ENCODE measurements at regions not wholly inside any gene's neighbourhood (a gene's known extent, or its start where the extent isn't known, plus 50 kb on each side); places are given as distances from the start of the nearest gene placed in this dataset.

DNA sequence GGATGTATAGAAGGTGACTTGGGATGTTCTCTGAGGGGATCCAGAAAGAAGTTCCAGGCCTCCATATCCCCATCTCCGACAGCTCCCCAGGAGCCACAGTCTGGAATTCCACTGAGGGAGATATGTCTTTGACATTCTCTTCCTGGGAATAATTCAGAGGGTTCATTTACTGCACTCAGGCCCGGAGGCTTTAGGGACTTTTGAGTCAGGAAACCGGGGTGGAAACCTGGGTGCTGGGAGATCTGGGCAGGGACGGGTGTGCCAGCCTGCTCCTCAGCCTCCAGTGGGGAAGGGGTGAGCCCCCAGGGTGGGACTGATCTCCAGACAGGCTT lies 147.7 kb downstream of the SMAD6 start:
- no peaks in the 10 kb centered on the region for H4K20me1 ChIP-seq (ENCODE audit: insufficient read depth, low read length, poor library complexity, severe bottlenecking)
- no peak overlapping the region for H2AFZ ChIP-seq (ENCODE audit: low read length)
- H3K9ac ChIP-seq (ENCODE audit: low read depth, low read length, poor library complexity, severe bottlenecking) = no peak overlapping the region
- no peaks in the 10 kb centered on the region for H3K79me2 ChIP-seq (ENCODE audit: insufficient read depth, low read length)
- no peak for TF ChIP-seq EZH2phosphoT487 (IDR thresholded peaks at IDR 0.05; ENCODE audit: borderline replicate concordance)
- TF ChIP-seq, protein P1, sequence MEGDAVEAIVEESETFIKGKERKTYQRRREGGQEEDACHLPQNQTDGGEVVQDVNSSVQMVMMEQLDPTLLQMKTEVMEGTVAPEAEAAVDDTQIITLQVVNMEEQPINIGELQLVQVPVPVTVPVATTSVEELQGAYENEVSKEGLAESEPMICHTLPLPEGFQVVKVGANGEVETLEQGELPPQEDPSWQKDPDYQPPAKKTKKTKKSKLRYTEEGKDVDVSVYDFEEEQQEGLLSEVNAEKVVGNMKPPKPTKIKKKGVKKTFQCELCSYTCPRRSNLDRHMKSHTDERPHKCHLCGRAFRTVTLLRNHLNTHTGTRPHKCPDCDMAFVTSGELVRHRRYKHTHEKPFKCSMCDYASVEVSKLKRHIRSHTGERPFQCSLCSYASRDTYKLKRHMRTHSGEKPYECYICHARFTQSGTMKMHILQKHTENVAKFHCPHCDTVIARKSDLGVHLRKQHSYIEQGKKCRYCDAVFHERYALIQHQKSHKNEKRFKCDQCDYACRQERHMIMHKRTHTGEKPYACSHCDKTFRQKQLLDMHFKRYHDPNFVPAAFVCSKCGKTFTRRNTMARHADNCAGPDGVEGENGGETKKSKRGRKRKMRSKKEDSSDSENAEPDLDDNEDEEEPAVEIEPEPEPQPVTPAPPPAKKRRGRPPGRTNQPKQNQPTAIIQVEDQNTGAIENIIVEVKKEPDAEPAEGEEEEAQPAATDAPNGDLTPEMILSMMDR (conservative IDR thresholded peaks at IDR 0.05; ENCODE audit: low read length) = no peak
- no peaks in the 10 kb centered on the region for H3K9me3 ChIP-seq (ENCODE audit: insufficient read depth, low read depth, low read length)
- no peaks in the 10 kb centered on the region for H3F3A ChIP-seq (ENCODE audit: low read depth)
- no peaks in the 10 kb centered on the region for H3K27me3 ChIP-seq (ENCODE audit: insufficient read depth, low read length, poor library complexity, severe bottlenecking)
- no peaks in the 10 kb centered on the region for H3K9me2 ChIP-seq (replicated peaks; ENCODE audit: low read depth, low read length)
- H3K4me3 ChIP-seq (ENCODE audit: low read length, poor library complexity, severe bottlenecking) = no peak overlapping the region
- peaks cover 10% of the 10 kb centered on the region for H3K4me1 ChIP-seq (ENCODE audit: insufficient read depth, low read length, poor library complexity, severe bottlenecking)
- H3K4me2 ChIP-seq (ENCODE audit: low read depth, low read length, poor library complexity, severe bottlenecking) = no peak overlapping the region
- H3K36me3 ChIP-seq (ENCODE audit: insufficient read depth, low read length) = no peaks in the 10 kb centered on the region

DNA sequence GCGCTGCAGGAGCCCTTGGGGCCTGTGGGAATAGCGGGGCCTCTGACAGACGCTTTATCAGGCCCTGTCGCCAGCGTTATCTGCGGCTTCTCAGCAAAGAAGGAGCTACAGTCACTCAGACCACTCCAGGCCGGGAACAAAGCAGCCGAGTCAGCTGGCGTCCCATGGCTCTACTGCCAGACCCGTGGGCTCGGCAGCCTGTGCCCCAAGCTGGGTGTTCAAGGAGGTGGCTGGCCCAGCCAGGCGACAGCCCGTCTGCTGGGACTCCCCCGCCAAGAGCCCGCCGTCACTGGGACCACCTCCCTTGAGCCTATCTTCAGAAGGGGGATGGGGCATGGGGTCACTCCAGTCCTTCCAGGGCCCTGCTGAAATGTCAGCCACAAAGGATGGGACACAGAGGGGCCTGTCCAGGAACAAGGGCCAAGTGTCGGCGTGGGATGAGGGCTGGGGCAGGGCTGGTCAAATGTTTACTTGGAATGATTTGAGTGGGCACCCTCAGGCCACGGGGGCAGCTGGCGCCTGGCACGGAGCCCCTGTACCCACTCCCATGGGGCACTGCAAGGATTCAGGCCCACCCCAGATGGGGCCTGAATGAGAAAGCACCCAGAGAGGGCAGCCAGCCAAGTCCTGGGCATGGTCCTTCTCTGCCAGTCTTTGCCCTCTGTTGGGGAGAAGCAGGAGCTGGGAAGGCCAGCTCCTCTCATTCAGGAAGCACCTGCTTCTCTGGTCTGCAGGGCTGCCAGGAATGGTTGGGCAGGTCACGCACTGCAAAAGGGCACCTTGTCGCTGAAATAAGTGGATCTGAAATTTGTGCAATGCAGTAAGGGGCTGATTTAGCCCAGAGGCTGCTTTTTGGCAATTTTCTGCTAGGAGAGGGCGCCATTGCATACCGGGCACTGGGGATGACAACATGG lies 148.3 kb downstream of the SMAD6 start:
- TF ChIP-seq, protein P1 (conservative IDR thresholded peaks at IDR 0.05; ENCODE audit: low read length) = no peak
- no peak for TF ChIP-seq EZH2phosphoT487 (IDR thresholded peaks at IDR 0.05; ENCODE audit: borderline replicate concordance)
- Histone ChIP-seq H3K9me2 (replicated peaks; ENCODE audit: low read depth, low read length) (no peaks in the 10 kb centered on the region), H3K9me3 (ENCODE audit: insufficient read depth, low read depth, low read length) (no peaks in the 10 kb centered on the region), H3K4me2 (ENCODE audit: low read depth, low read length, poor library complexity, severe bottlenecking) (peak overlapping the region; percentile 50), H3K27me3 (ENCODE audit: insufficient read depth, low read length, poor library complexity, severe bottlenecking) (no peaks in the 10 kb centered on the region), H3K4me3 (ENCODE audit: low read length, poor library complexity, severe bottlenecking) (peak overlapping the region; percentile 26), H3K79me2 (ENCODE audit: insufficient read depth, low read length) (no peaks in the 10 kb centered on the region), H2AFZ (ENCODE audit: low read length) (peak overlapping the region; percentile 74), H3K36me3 (ENCODE audit: insufficient read depth, low read length) (no peaks in the 10 kb centered on the region), H3K9ac (ENCODE audit: low read depth, low read length, poor library complexity, severe bottlenecking) (peak overlapping the region; percentile 31), H3F3A (ENCODE audit: low read depth) (no peaks in the 10 kb centered on the region), H3K4me1 (ENCODE audit: insufficient read depth, low read length, poor library complexity, severe bottlenecking) (peaks cover 10% of the 10 kb centered on the region), H4K20me1 (ENCODE audit: insufficient read depth, low read length, poor library complexity, severe bottlenecking) (no peaks in the 10 kb centered on the region)

DNA sequence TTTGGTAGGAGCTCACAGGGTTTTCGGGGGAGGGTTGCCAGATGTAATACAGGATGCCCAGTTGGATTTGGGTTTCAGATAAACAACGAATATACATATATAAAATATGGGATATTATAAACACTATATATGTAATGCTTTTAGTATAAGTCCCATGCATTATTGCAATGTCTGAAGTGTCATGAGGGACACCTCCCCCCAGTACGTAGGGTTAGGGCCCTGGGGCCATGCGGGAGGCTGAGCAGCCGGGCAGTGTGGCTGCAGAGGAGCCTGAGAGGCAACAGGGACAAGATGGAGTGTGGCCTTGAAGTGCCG lies 148.9 kb downstream of the SMAD6 start:
- peak overlapping the region; percentile 74 for H2AFZ ChIP-seq (ENCODE audit: low read length)
- H3K9ac ChIP-seq (ENCODE audit: low read depth, low read length, poor library complexity, severe bottlenecking) = peak overlapping the region; percentile 31
- no peaks in the 10 kb centered on the region for H3K9me2 ChIP-seq (replicated peaks; ENCODE audit: low read depth, low read length)
- TF ChIP-seq EZH2phosphoT487 (IDR thresholded peaks at IDR 0.05; ENCODE audit: borderline replicate concordance) = no peak
- TF ChIP-seq, protein P1 (conservative IDR thresholded peaks at IDR 0.05; ENCODE audit: low read length) = no peak
- peak overlapping the region; percentile 26 for H3K4me3 ChIP-seq (ENCODE audit: low read length, poor library complexity, severe bottlenecking)
- H3F3A ChIP-seq (ENCODE audit: low read depth) = no peaks in the 10 kb centered on the region
- no peaks in the 10 kb centered on the region for H3K27me3 ChIP-seq (ENCODE audit: insufficient read depth, low read length, poor library complexity, severe bottlenecking)
- no peaks in the 10 kb centered on the region for H3K9me3 ChIP-seq (ENCODE audit: insufficient read depth, low read depth, low read length)
- H3K36me3 ChIP-seq (ENCODE audit: insufficient read depth, low read length) = no peaks in the 10 kb centered on the region
- H3K79me2 ChIP-seq (ENCODE audit: insufficient read depth, low read length) = no peaks in the 10 kb centered on the region
- H4K20me1 ChIP-seq (ENCODE audit: insufficient read depth, low read length, poor library complexity, severe bottlenecking) = no peaks in the 10 kb centered on the region
- peaks cover 10% of the 10 kb centered on the region for H3K4me1 ChIP-seq (ENCODE audit: insufficient read depth, low read length, poor library complexity, severe bottlenecking)
- H3K4me2 ChIP-seq (ENCODE audit: low read depth, low read length, poor library complexity, severe bottlenecking) = peak overlapping the region; percentile 50
